ENCODE measurements at regions not wholly inside any gene's neighbourhood (a gene's known extent, or its start where the extent isn't known, plus 50 kb on each side); places are given as distances from the start of the nearest gene placed in this dataset.

DNA sequence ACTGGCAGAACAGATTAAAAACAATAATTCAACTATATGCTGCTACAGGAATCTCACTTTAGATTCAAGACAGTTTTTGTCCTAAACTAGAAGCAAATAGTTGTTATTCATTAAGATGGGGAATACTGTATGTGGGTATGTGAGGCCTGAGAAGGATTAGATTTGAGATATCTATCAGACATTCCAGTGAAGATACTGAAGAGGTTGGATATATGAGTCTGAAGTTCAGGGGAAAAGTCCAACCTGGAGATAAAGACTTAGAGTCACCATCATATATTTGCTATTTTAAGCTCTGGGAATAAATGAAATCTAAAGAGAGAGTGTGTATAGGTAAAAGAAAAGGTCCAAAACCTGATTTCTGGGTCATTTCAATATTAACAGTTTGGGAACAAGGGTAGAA is 96.2 kb upstream of the RBBP8 start:
- TF ChIP-seq, protein P1, sequence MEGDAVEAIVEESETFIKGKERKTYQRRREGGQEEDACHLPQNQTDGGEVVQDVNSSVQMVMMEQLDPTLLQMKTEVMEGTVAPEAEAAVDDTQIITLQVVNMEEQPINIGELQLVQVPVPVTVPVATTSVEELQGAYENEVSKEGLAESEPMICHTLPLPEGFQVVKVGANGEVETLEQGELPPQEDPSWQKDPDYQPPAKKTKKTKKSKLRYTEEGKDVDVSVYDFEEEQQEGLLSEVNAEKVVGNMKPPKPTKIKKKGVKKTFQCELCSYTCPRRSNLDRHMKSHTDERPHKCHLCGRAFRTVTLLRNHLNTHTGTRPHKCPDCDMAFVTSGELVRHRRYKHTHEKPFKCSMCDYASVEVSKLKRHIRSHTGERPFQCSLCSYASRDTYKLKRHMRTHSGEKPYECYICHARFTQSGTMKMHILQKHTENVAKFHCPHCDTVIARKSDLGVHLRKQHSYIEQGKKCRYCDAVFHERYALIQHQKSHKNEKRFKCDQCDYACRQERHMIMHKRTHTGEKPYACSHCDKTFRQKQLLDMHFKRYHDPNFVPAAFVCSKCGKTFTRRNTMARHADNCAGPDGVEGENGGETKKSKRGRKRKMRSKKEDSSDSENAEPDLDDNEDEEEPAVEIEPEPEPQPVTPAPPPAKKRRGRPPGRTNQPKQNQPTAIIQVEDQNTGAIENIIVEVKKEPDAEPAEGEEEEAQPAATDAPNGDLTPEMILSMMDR (IDR thresholded peaks at IDR 0.05), result no peak
- TF ChIP-seq POLR2A (IDR thresholded peaks at IDR 0.05; ENCODE audit: low read depth) (no peak), EP300 (IDR thresholded peaks at IDR 0.05) (no peak)
